ENCODE measurements at regions not wholly inside any gene's neighbourhood (a gene's known extent, or its start where the extent isn't known, plus 50 kb on each side); places are given as distances from the start of the nearest gene placed in this dataset.
A peak's percentile ranks its signal among the peaks of the same experiment; 100 is the strongest.

GRCh38 chr10:128645486-128645885 is 519.3 kb upstream of the MKI67 start:
- H3K4me3 ChIP-seq (ENCODE audit: low read depth, low read length), result no peak overlapping the region
- no peaks in the 10 kb centered on the region for H3K27me3 ChIP-seq (ENCODE audit: control insufficient read depth, insufficient read depth, low read length)
- H3K36me3 ChIP-seq (ENCODE audit: control insufficient read depth, insufficient read depth, low read length), result no peaks in the 10 kb centered on the region
- DNase-seq (ENCODE audit: low read depth), result peak; percentile 21
- TF ChIP-seq CTCF (IDR thresholded peaks at IDR 0.05; ENCODE audit: insufficient read depth, low read length, severe bottlenecking), result no peak
- FAIRE-seq, result no peak

GRCh38 chr10:128646956-128647355 is 520.7 kb upstream of the MKI67 start:
- no peak overlapping the region for H3K4me3 ChIP-seq (ENCODE audit: low read depth, low read length)
- H3K36me3 ChIP-seq (ENCODE audit: control insufficient read depth, insufficient read depth, low read length), result no peaks in the 10 kb centered on the region
- FAIRE-seq (no peak), DNase-seq (ENCODE audit: low read depth) (no peak)
- no peak for TF ChIP-seq CTCF (IDR thresholded peaks at IDR 0.05; ENCODE audit: insufficient read depth, low read length, severe bottlenecking)
- H3K27me3 ChIP-seq (ENCODE audit: control insufficient read depth, insufficient read depth, low read length), result no peaks in the 10 kb centered on the region

- no peak for FAIRE-seq
- Histone ChIP-seq H3K36me3 (ENCODE audit: control insufficient read depth, insufficient read depth, low read length) (no peaks in the 10 kb centered on the region), H3K4me3 (ENCODE audit: low read depth, low read length) (no peak overlapping the region), H3K27me3 (ENCODE audit: control insufficient read depth, insufficient read depth, low read length) (no peaks in the 10 kb centered on the region)
- TF ChIP-seq CTCF (IDR thresholded peaks at IDR 0.05; ENCODE audit: insufficient read depth, low read length, severe bottlenecking), result no peak
- no peak for DNase-seq (ENCODE audit: low read depth)
These were observed 531.3 kb upstream of the MKI67 start for GRCh38 chr10:128657548-128657947.

- FAIRE-seq (no peak), DNase-seq (ENCODE audit: low read depth) (no peak)
- Histone ChIP-seq H3K4me3 (ENCODE audit: low read depth, low read length) (no peak overlapping the region), H3K27me3 (ENCODE audit: control insufficient read depth, insufficient read depth, low read length) (no peaks in the 10 kb centered on the region), H3K36me3 (ENCODE audit: control insufficient read depth, insufficient read depth, low read length) (no peaks in the 10 kb centered on the region)
- no peak for TF ChIP-seq CTCF (IDR thresholded peaks at IDR 0.05; ENCODE audit: insufficient read depth, low read length, severe bottlenecking)
These were observed 534.5 kb upstream of the MKI67 start for GRCh38 chr10:128660726-128661125.

- FAIRE-seq, result no peak
These were observed 535.4 kb upstream of the MKI67 start for GRCh38 chr10:128661404-128662197.

More at GRCh38 chr10:128661404-128662197, 535.4 kb upstream of the MKI67 start:
- no peaks in the 10 kb centered on the region for H3K36me3 ChIP-seq (ENCODE audit: control insufficient read depth, insufficient read depth, low read length)
- H3K4me3 ChIP-seq (ENCODE audit: low read depth, low read length), result no peak overlapping the region
- TF ChIP-seq CTCF (IDR thresholded peaks at IDR 0.05; ENCODE audit: insufficient read depth, low read length, severe bottlenecking), result no peak
- no peaks in the 10 kb centered on the region for H3K27me3 ChIP-seq (ENCODE audit: control insufficient read depth, insufficient read depth, low read length)
- no peak for DNase-seq (ENCODE audit: low read depth)

Data from bronchial epithelial cell (primary cell).